Activated gamma-delta T cell treated with anti-CD3 and anti-CD28 coated beads, Interleukin-2, amount 50 U/mL, for 16 hours (primary cell): ENCODE measurements at regions not wholly inside any gene's neighbourhood (a gene's known extent, or its start where the extent isn't known, plus 50 kb on each side); places are given as distances from the start of the nearest gene placed in this dataset.

Experiments
- DNase-seq: peaks from one replicate; pipeline ENCODE4 v3.0.0-alpha.2; 2020; ENCODE audit warnings: low read depth

DNA sequence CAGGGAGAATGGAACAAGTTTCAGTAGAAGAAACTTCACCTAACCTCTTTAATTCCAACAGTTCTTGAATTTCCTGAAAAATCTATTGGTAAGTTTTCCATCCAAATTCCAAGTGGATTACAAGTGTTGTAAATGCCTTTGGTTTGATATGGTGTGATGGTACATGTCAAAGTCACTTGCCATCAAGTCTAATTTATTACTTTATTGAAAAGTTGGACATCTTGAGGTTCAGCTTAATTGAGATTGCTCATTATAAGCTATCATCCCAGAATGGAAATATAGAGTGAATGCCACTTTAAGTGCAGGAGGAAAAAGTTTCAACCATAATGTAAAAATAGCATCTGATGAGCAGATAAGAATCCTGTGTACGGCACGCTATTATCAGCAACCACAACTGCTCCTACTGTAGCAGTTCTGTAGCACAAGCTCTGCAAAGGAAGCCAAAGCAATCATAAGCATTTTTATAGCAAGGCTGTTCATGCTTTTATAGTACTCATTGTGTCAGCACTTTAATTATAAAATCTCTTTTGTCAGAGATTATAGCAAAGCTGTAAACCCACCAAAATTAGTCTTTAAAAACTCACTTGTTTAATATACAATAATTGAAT is 991.8 kb upstream of the PHF14 start:
- DNase-seq: no peak

DNA sequence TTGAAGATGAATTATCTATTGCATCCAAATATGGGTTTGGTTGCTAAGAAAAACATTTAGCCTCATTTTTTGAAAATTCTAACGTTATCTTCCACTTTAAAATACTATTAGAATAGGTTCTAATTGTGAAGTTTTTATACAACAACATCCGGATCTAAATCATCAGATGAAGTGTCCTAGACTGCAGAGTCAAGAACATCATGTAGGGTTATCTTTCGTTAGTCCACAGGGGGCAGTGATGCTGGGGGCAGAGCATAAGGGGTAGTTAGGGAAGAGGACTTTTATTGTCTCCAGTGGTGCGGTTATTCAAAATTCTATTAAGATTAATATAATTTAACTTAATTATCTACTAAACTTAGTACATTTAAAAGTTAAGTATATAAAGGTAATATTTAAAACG is 990.6 kb upstream of the PHF14 start:
- no peak for DNase-seq

DNA sequence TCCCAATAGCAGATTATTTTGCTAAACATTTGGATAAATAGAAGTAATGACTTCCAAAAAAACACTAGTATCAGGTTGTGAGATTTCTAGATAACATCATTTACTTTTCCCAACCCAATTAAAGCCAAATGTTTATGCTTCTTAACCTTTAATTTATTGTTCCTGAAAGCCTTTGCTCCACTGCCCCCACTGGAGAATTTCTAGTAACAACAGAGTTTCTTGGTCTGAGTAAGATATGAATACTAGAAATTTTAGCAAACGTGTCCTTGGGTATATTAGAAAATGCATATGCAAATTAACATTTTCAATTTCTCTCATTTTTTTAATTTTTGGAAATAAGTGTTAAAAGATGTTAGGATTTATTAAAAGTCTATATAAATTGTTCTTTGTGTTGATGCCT is 958.0 kb upstream of the PHF14 start:
- no peak for DNase-seq

DNA sequence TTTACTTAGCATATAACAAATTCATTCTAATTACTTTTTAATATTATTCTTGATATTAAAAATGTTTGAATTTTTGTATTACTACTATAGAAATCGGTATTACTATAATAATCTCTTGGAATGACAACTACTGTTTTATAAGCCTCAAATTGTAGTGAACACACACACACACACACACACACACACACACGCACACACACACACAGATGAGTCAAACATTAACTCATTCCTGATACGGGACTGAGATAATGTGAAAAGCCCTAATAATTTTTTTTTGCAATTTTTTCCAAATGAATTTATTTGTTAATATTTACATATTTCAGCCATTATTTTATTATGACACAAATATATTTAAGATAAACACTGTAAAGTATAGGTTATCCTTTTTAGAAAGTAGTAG is 951.2 kb upstream of the PHF14 start:
- DNase-seq: no peak

DNA sequence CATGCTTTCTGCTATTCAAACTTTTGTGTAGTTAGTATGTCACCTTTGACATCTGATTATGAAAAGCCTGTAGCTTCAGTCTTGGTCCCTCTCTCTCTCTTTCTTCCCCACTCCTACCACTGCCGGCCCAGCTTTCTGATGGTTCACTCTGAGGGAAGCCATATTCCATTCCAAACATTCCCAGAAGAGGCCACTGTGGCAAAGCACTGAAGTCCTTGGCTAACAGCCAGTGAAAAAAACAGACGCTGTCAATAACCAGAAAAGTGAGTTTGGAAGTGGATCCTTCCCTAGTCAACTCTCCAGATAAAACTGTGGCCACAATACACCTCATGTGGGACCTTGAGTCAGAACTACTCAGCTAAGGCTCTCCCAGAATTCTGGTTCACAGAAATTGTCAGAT is 950.7 kb upstream of the PHF14 start:
- no peak for DNase-seq

GRCh38 chr7:10034843-10035556 is 938.7 kb upstream of the PHF14 start:
- no peak for DNase-seq

- DNase-seq: no peak
Measured at GRCh38 chr7:10036693-10037092, 937.0 kb upstream of the PHF14 start.

- no peak for DNase-seq
Measured at GRCh38 chr7:10038351-10038750, 935.3 kb upstream of the PHF14 start.

DNA sequence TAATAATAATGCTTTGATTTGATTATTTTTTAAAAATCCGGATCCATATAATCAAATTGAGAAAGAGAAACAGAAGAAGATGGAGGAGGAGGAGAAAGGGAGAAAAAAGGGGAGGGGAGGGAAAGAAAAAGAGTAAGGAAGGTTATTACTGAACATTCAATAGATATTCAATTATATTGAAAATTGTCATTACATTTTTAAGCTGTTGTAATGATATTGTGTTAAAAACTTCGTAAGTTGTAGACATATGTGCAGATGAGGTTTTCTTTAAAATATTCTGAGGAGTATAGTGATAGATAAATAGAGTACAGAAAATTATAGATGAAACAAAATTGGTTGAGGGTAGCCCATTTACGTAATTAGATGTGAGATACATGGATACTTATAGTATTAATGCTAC is 933.0 kb upstream of the PHF14 start:
- DNase-seq: no peak

- DNase-seq: no peak
Measured at GRCh38 chr7:10070899-10071298, 902.8 kb upstream of the PHF14 start.

GRCh38 chr7:10075866-10076265 is 897.8 kb upstream of the PHF14 start:
- no peak for DNase-seq

DNA sequence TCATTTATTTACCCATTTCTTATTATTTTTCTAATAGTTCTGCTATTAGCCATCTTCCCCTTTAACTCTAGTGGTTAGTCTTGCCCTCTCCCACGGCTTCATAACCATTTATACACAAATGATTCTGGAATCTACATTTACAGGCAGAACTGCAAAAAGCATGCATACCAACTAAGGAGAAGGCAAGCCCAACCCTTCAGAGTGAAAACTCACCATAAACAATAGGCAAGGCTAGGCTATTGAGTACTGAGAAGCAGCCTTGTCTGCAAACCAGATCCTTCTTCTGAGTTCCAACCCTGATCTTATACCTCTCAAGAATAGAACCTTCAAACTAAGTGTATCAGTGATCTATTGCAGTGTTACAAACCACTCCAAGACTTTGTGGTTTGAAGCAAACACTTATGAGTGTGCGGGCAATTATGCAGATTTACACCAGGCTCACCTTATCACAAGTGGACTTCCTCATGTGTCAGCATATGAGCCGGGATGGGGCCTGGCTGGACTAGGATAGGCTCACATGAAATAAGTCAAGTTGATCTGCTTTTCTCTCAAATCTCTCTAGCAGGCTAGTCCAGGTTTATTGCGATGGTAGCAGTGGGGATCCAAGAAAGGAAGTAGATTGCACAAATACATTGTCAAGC is 896.9 kb upstream of the PHF14 start:
- DNase-seq: no peak

DNA sequence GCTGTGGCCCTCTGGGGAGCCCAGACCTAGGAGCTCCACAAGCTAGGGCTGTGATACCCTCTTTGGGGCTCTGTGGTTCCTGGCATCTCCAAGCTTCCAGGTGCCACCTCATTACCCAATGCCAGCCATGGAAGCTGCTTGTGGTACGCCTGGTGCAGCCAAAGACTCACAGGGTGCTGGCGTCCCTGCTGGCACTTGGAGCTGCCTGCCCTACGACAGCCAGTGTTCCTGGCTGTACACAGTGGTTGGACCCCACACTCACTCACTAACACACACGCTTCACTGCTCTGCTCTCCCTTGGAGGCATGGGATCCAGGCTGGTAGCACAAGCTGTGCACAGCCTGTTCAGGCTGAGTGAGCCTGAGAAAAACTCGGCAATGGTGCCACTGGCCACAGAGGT is 894.1 kb upstream of the PHF14 start:
- DNase-seq: no peak

GRCh38 chr7:10082896-10083295 is 890.8 kb upstream of the PHF14 start:
- no peak for DNase-seq

DNA sequence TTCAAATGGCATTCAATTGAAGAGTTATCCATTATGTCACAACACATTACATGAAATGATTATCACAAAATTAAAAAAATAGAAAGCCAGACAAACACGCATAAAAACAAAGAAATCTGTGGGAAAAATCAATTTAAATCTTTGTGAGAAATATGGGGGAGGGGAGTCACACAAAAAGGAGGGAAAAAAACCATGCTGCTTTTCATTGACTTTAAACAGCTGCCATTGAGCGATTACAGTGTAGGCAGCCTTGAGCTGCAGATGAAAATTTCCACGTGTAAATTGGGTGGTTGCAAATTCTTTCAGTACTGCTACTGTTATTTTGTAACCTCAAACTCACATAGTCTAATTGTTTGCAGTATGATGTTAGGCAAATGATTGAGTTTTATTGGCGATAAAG is 889.9 kb upstream of the PHF14 start:
- no peak for DNase-seq

GRCh38 chr7:10085231-10085630 is 888.4 kb upstream of the PHF14 start:
- no peak for DNase-seq

GRCh38 chr7:10100572-10100971 is 873.1 kb upstream of the PHF14 start:
- DNase-seq: no peak

DNA sequence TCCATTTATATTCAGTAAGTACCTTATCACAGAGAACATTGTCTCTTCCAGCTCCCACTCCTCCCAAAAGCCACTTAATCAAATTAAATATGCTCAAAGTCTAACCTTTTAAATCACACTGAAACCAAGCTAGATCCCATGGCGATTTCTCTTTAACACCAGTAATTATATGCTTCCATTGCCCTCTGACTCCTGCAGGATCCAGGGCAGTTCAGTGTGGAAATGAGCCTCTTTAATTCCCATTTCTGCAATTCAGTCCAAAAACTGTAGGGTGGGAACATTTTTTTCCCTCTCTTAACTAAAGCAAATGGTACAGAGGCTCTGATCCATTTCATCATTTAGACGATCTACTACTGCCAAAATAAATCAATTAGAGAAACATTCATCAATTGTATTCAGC is 872.3 kb upstream of the PHF14 start:
- no peak for DNase-seq

DNA sequence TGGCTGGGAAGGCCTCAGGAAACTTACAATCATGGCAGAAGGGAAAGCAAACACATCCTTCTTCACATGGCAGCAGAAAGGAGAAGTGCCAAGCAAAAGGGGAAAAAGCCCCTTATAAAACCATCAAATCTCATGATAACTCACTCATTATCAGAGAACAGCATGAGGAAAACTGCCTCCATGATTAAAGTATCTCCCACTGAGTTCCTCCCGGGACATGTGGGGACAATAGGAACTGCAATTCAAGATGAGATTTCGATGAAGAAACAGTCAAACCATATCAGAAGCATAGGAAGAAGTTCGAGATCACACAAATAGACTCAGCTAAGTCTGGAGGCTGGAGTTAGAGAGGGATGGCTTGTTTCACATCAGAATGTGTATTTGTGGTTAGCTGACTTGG is 869.4 kb upstream of the PHF14 start:
- no peak for DNase-seq

DNA sequence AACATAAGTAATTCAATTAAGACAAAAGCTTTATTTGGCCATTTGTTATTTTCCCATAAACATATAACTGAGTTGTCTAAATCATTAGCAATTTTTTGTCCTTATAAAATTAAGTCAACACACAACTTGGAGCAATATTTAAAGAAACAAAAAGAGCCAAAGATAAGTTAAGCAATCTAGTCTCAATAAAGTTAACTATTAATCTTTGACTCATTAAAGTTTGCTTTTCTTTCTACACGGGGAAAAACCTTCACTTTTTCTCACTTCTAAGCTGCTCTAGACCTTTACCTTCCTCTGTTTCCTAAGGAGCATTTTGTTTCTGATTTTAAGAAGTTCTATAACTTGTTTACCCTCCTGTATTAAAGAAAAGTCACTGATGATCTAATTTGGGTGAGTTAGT is 867.1 kb upstream of the PHF14 start:
- no peak for DNase-seq

DNA sequence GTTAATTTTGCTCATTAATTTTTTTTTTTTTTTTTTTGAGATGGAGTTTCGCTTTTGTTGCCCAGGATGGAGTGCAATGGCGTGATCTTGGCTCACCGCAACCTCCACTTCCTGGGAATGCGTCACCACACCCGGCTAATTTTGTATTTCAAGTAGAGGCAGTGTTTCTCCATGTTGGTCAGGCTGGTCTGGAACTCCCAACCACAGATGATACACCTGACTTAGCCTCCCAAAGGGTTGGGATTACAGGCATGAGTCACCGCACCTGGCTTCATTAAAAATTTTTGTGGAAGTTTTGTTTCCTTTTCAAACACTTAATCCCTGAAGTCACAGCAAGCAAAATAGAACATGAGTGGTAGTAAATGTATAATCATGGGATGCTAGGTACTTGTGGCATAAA is 857.2 kb upstream of the PHF14 start:
- DNase-seq: no peak

DNA sequence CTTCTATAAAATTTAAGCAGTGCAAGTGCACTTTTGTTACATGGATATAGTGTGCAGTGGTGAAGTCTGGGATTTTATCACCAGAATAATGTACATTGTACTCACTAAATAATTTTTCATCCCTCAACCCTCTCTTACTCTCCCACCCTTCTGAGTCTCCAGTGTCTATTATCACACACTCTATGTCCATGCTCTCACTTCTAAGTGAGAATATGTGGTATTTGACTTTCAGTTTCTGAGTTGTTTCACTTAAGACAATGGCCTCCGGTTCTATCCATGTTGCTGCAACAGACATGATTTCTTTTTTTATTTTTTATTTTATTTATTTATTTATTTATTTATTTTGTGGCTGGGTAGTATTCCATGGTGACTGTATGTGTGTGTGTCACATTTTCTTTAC is 855.9 kb upstream of the PHF14 start:
- no peak for DNase-seq

- DNase-seq: no peak
Measured at GRCh38 chr7:10120936-10121335, 852.7 kb upstream of the PHF14 start.

DNA sequence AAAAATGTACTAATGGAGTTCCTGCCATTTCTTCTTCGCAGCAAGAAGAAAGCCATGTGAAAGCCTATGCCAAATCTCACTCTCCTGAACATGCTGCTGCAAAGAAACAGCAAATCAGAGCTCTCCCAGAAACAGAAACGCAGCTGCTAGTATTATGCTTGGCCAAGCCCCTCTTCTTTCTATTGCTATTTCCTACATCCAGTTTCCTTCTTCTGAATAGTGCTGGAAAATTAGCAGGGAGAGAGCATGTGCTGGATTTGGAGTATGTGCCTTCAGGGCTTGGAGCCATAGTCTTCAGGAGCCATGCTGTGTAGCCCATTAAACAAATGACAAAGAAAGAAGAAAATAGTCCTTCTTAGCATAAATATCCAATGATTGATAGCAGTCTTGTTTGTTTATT is 852.0 kb upstream of the PHF14 start:
- DNase-seq: no peak
